AG04450 (cell line): ENCODE measurements at regions not wholly inside any gene's neighbourhood (a gene's known extent, or its start where the extent isn't known, plus 50 kb on each side); places are given as distances from the start of the nearest gene placed in this dataset.
A peak's percentile ranks its signal among the peaks of the same experiment; 100 is the strongest.

ENCODE experiments used
- CTCF ChIA-PET: fragments of 300-600, 350-600 bp; formaldehyde crosslinking; extraction: SDS; loops from one replicate; lab custom pipeline; 2022; ENCODE audit warnings: antibody characterized with exemption, inconsistent platforms; lab: Charles Lee
- POLR2A ChIA-PET: fragments of 350-600 bp; formaldehyde crosslinking; extraction: SDS; loops from one replicate; lab custom pipeline; 2021; ENCODE audit warnings: antibody characterized with exemption, inconsistent platforms; lab: Yijun Ruan, JAX
- DNase-seq: peaks from one replicate; pipeline ENCODE4 v3.0.0-alpha.2; 2011; ENCODE audit warnings: low read depth, low spot score
- H3K27ac ChIP-seq: one replicate; pipeline ENCODE4 v1.5.1; 2012; ENCODE audit warnings: low read depth, low read length, control low read depth
- H3K27me3 ChIP-seq: one replicate; pipeline ENCODE4 v1.6.0; 2012; ENCODE audit warnings: low read length; ENCODE audit not compliant: control insufficient read depth, insufficient read depth
- H3K4me3 ChIP-seq: 2 replicates; pipeline ENCODE4 v1.5.1; 2011; ENCODE audit warnings: mild to moderate bottlenecking, low read depth, low read length, control low read depth
- H3K9me3 ChIP-seq: 2 replicates; pipeline ENCODE4 v1.5.1; 2012; ENCODE audit warnings: low read length; ENCODE audit not compliant: control insufficient read depth, insufficient read depth
- CTCF ChIP-seq: IDR thresholded peaks from 2 replicates; pipeline ENCODE4 v1.5.1; 2011; ENCODE audit warnings: low read depth, low read length, control low read depth, inconsistent platforms

GRCh38 chrX:25151749-25152148 lies 136.0 kb upstream of the ARX start:
- no peak for TF ChIP-seq CTCF
- no peak for DNase-seq
- Histone ChIP-seq H3K27ac (no peak overlapping the region), H3K9me3 (no peaks in the 10 kb centered on the region), H3K4me3 (no peak overlapping the region), H3K27me3 (no peaks in the 10 kb centered on the region)
- ChIA-PET POLR2A (no interaction called here), CTCF (interaction anchor here (1.6 kb wide), 1 partner anchor 313 kb away, joined by 3 read pairs; no protein-coding TSS in a partner anchor)

GRCh38 chrX:25144043-25144940 lies 128.5 kb upstream of the ARX start:
- TF ChIP-seq CTCF: peak; percentile 68
- CTCF ChIA-PET: interaction anchor here (0.6 to 6.0 kb wide), 31 partner anchors 9 to 1126 kb away, joined by 3 to 93 read pairs (median 4); no protein-coding TSS in a partner anchor
- no peak overlapping the region for H3K4me3 ChIP-seq
- peak; percentile 10 for DNase-seq
- no peaks in the 10 kb centered on the region for H3K27me3 ChIP-seq
- H3K27ac ChIP-seq: no peak overlapping the region
- POLR2A ChIA-PET: no interaction called here
- H3K9me3 ChIP-seq: no peaks in the 10 kb centered on the region

GRCh38 chrX:25143596-25143995 lies 127.8 kb upstream of the ARX start:
- CTCF ChIA-PET: interaction anchor here (0.6 to 6.0 kb wide), 20 partner anchors 10 to 1127 kb away, joined by 3 to 93 read pairs (median 5); no protein-coding TSS in a partner anchor
- H3K27me3 ChIP-seq: no peaks in the 10 kb centered on the region

GRCh38 chrX:25141684-25142083 lies 125.9 kb upstream of the ARX start:
- no peak for DNase-seq
- CTCF ChIA-PET: interaction anchor here (4.7 to 6.0 kb wide), 2 partner anchors 302 to 389 kb away, joined by 80 to 93 read pairs; no protein-coding TSS in a partner anchor
- H3K4me3 ChIP-seq: no peak overlapping the region
- POLR2A ChIA-PET: no interaction called here
- H3K27me3 ChIP-seq: no peaks in the 10 kb centered on the region
- no peak overlapping the region for H3K27ac ChIP-seq
- TF ChIP-seq CTCF: no peak
- H3K9me3 ChIP-seq: no peaks in the 10 kb centered on the region

More at GRCh38 chrX:25143596-25143995, 127.8 kb upstream of the ARX start:
- Histone ChIP-seq H3K9me3 (no peaks in the 10 kb centered on the region), H3K27ac (no peak overlapping the region), H3K4me3 (no peak overlapping the region)
- POLR2A ChIA-PET: no interaction called here
- DNase-seq: no peak
- TF ChIP-seq CTCF: no peak

- ChIA-PET CTCF (interaction anchor here (0.8 to 1.1 kb wide), 2 partner anchors 13 kb away, joined by 4 read pairs; no protein-coding TSS in a partner anchor), POLR2A (no interaction called here)
- Histone ChIP-seq H3K27ac (no peak overlapping the region), H3K4me3 (no peak overlapping the region), H3K27me3 (no peaks in the 10 kb centered on the region), H3K9me3 (no peaks in the 10 kb centered on the region)
- no peak for DNase-seq
- TF ChIP-seq CTCF: no peak
Measured at GRCh38 chrX:25131055-25131454, 115.3 kb upstream of the ARX start.
